ENCODE measurements at regions not wholly inside any gene's neighbourhood (a gene's known extent, or its start where the extent isn't known, plus 50 kb on each side); places are given as distances from the start of the nearest gene placed in this dataset.
"Not testable (repeated sequence)": the region's sequence is repeated elsewhere in the genome, so short reads cannot be mapped to it uniquely, and the experiment has no call there.

- Histone ChIP-seq H3K27me3 (no peaks in the 10 kb centered on the region), H3K27ac (no peak overlapping the region), H3K9me3 (no peaks in the 10 kb centered on the region), H3K36me3 (no peaks in the 10 kb centered on the region), H3K4me3 (no peak overlapping the region), H3K4me1 (no peaks in the 10 kb centered on the region), H3K9ac (ENCODE audit: low read depth in 2 of 2, low read length in 2 of 2) (no peak overlapping the region)
- TF ChIP-seq CTCF (IDR thresholded peaks at IDR 0.05) = no peak
- intact Hi-C loops (cut with DNase I) = no loop called here
- no peak for DNase-seq
Measured at GRCh38 chr9:93891050-93891449, 64.1 kb downstream of the BARX1 start.

- Histone ChIP-seq H3K4me3 (no peak overlapping the region), H3K27me3 (no peaks in the 10 kb centered on the region), H3K4me1 (no peaks in the 10 kb centered on the region), H3K9me3 (no peaks in the 10 kb centered on the region), H3K36me3 (no peaks in the 10 kb centered on the region), H3K9ac (ENCODE audit: low read depth in 2 of 2, low read length in 2 of 2) (no peak overlapping the region), H3K27ac (no peak overlapping the region)
- TF ChIP-seq CTCF (IDR thresholded peaks at IDR 0.05) = no peak
- DNase-seq = no peak
- intact Hi-C loops (cut with DNase I) = no loop called here
Measured at GRCh38 chr9:93890436-93890935, 64.7 kb downstream of the BARX1 start.

GRCh38 chr9:93886911-93887310 is 68.2 kb downstream of the BARX1 start:
- Histone ChIP-seq H3K4me1 (no peaks in the 10 kb centered on the region), H3K9me3 (no peaks in the 10 kb centered on the region), H3K9ac (ENCODE audit: low read depth in 2 of 2, low read length in 2 of 2) (no peak overlapping the region), H3K27me3 (no peaks in the 10 kb centered on the region), H3K4me3 (no peak overlapping the region), H3K27ac (no peak overlapping the region), H3K36me3 (no peaks in the 10 kb centered on the region)
- intact Hi-C loops (cut with DNase I) = no loop called here
- TF ChIP-seq CTCF (IDR thresholded peaks at IDR 0.05) = no peak
- DNase-seq = no peak

GRCh38 chr9:93884808-93885207 is 70.3 kb downstream of the BARX1 start:
- no peak overlapping the region for H3K9ac ChIP-seq (ENCODE audit: low read depth in 2 of 2, low read length in 2 of 2)
- no peaks in the 10 kb centered on the region for H3K4me1 ChIP-seq
- no peak for DNase-seq
- no peak for TF ChIP-seq CTCF (IDR thresholded peaks at IDR 0.05)
- intact Hi-C loops (cut with DNase I) = no loop called here
- H3K9me3 ChIP-seq = no peaks in the 10 kb centered on the region
- no peaks in the 10 kb centered on the region for H3K36me3 ChIP-seq
- no peak overlapping the region for H3K27ac ChIP-seq
- no peak overlapping the region for H3K4me3 ChIP-seq
- no peaks in the 10 kb centered on the region for H3K27me3 ChIP-seq

GRCh38 chr9:93879662-93880407 is 75.3 kb downstream of the BARX1 start:
- H3K4me3 ChIP-seq; H3K9me3 ChIP-seq; intact Hi-C loops (cut with DNase I); H3K36me3 ChIP-seq; H3K4me1 ChIP-seq; DNase-seq; H3K27me3 ChIP-seq; H3K9ac ChIP-seq (ENCODE audit: low read depth in 2 of 2, low read length in 2 of 2); H3K27ac ChIP-seq: not testable (repeated sequence)

GRCh38 chr9:93875330-93875729 is 79.8 kb downstream of the BARX1 start:
- Histone ChIP-seq H3K27me3 (no peaks in the 10 kb centered on the region), H3K27ac (no peak overlapping the region), H3K36me3 (no peaks in the 10 kb centered on the region), H3K4me3 (no peak overlapping the region), H3K4me1 (no peaks in the 10 kb centered on the region), H3K9ac (ENCODE audit: low read depth in 2 of 2, low read length in 2 of 2) (no peak overlapping the region), H3K9me3 (no peaks in the 10 kb centered on the region)
- intact Hi-C loops (cut with DNase I) = no loop called here
- TF ChIP-seq CTCF (IDR thresholded peaks at IDR 0.05) = no peak
- DNase-seq = no peak

Measured in colonic mucosa (tissue), 4 donors.